ENCODE measurements at regions not wholly inside any gene's neighbourhood (a gene's known extent, or its start where the extent isn't known, plus 50 kb on each side); places are given as distances from the start of the nearest gene placed in this dataset.

GRCh38 chr1:67582625-67583461 lies 102.2 kb upstream of the GADD45A start:
- H3K27me3 ChIP-seq (replicated peaks in 1 of 2; ENCODE audit: control insufficient read depth in 2 of 2, insufficient read depth in 2 of 2, low read length in 1 of 2) = peaks cover 0 to 3% of the 10 kb centered on the region in 2 experiments; a peak in 1 of 4 replicates
- H2AFZ ChIP-seq (ENCODE audit: control insufficient read depth, low read depth, low read length) = no peak overlapping the region
- no peak for ATAC-seq
- DNase-seq (ENCODE audit: low read depth, low spot score) = no peak
- no peaks in the 10 kb centered on the region for H3K4me1 ChIP-seq (ENCODE audit: control insufficient read depth, insufficient read depth, low read length)
- POLR2A ChIA-PET = interaction anchor here (0.7 kb wide), 1 partner anchor 21 kb away, joined by 3 read pairs; no protein-coding TSS in a partner anchor
- TF ChIP-seq ZZZ3 (IDR thresholded peaks at IDR 0.05; ENCODE audit: control insufficient read depth, insufficient read length, low read depth) (no peak), ATF3 (IDR thresholded peaks at IDR 0.05; ENCODE audit: borderline replicate concordance, extremely low read depth, low read depth, low read length) (no peak)
- TF ChIP-seq, protein P1, sequence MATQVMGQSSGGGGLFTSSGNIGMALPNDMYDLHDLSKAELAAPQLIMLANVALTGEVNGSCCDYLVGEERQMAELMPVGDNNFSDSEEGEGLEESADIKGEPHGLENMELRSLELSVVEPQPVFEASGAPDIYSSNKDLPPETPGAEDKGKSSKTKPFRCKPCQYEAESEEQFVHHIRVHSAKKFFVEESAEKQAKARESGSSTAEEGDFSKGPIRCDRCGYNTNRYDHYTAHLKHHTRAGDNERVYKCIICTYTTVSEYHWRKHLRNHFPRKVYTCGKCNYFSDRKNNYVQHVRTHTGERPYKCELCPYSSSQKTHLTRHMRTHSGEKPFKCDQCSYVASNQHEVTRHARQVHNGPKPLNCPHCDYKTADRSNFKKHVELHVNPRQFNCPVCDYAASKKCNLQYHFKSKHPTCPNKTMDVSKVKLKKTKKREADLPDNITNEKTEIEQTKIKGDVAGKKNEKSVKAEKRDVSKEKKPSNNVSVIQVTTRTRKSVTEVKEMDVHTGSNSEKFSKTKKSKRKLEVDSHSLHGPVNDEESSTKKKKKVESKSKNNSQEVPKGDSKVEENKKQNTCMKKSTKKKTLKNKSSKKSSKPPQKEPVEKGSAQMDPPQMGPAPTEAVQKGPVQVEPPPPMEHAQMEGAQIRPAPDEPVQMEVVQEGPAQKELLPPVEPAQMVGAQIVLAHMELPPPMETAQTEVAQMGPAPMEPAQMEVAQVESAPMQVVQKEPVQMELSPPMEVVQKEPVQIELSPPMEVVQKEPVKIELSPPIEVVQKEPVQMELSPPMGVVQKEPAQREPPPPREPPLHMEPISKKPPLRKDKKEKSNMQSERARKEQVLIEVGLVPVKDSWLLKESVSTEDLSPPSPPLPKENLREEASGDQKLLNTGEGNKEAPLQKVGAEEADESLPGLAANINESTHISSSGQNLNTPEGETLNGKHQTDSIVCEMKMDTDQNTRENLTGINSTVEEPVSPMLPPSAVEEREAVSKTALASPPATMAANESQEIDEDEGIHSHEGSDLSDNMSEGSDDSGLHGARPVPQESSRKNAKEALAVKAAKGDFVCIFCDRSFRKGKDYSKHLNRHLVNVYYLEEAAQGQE (IDR thresholded peaks at IDR 0.05; ENCODE audit: low read depth, low read length) = no peak
- RAD21 ChIA-PET (ENCODE audit: unreplicated experiment) = no interaction called here
- H3K9ac ChIP-seq (ENCODE audit: control insufficient read depth, insufficient read depth, low read length) = no peak overlapping the region
- 48% methylated on average over 13 of the region's 13 CpGs for WGBS (ENCODE audit: insufficient coverage, insufficient replicate concordance, low lambda C conversion rate, missing lambda C conversion rate)
- SMC1A ChIA-PET (ENCODE audit: uncharacterized antibody, unreplicated experiment) = interaction anchor here (0.9 to 1.4 kb wide), 4 partner anchors 10 to 177 kb away, joined by 3 to 6 read pairs (median 4); no protein-coding TSS in a partner anchor
- CTCF ChIA-PET = interaction anchor here (1.0 to 1.9 kb wide), 7 partner anchors 8 to 177 kb away, joined by 3 to 4 read pairs (median 3); no protein-coding TSS in a partner anchor
- in situ Hi-C loops (cut with MboI) (no loop called here), intact Hi-C loops (cut with micrococcal nuclease; ENCODE audit: unreplicated experiment) (no loop called here)
- H3K36me3 ChIP-seq (ENCODE audit: control insufficient read depth in 2 of 2, insufficient read depth in 2 of 2, low read length in 1 of 2) = no peaks in the 10 kb centered on the region
- no peak overlapping the region for H3K4me3 ChIP-seq
- H4K20me1 ChIP-seq (ENCODE audit: control insufficient read depth, insufficient read depth) = no peaks in the 10 kb centered on the region
- no peak for FAIRE-seq
- no peak overlapping the region for H3K27ac ChIP-seq (ENCODE audit: control insufficient read depth, insufficient read depth)
- H3K4me2 ChIP-seq (ENCODE audit: control insufficient read depth, insufficient read depth) = no peak overlapping the region
- no peaks in the 10 kb centered on the region for H3K79me2 ChIP-seq (ENCODE audit: control insufficient read depth, insufficient read depth, low read length)
- no TSS peak for BruUV-seq (replicated peaks)
- H3K9me3 ChIP-seq (replicated peaks; ENCODE audit: control insufficient read depth, insufficient read depth, low read length) = no peaks in the 10 kb centered on the region; the same call in 2 of the 3 replicates

Measured in GM12878 (cell line).